ENCODE measurements at regions not wholly inside any gene's neighbourhood (a gene's known extent, or its start where the extent isn't known, plus 50 kb on each side); places are given as distances from the start of the nearest gene placed in this dataset.

GRCh38 chr5:167065794-167066193 lies 1225.7 kb upstream of the WWC1 start:
- Histone ChIP-seq H3K4me1 (ENCODE audit: insufficient read depth, low read length, severe bottlenecking) (no peaks in the 10 kb centered on the region), H2AFZ (ENCODE audit: low read length) (no peak overlapping the region), H3K27ac (ENCODE audit: low read depth, low read length, poor library complexity, severe bottlenecking) (no peak overlapping the region), H4K20me1 (ENCODE audit: insufficient read depth, low read length) (no peaks in the 10 kb centered on the region), H3K9me2 (ENCODE audit: low read depth, low read length) (no peaks in the 10 kb centered on the region), H3K36me3 (ENCODE audit: insufficient read depth, low read length) (no peaks in the 10 kb centered on the region), H3K4me2 (ENCODE audit: low read length) (no peak overlapping the region), H3K4me3 (ENCODE audit: low read depth, low read length, poor library complexity, severe bottlenecking) (no peak overlapping the region), H3K27me3 (ENCODE audit: insufficient read depth, low read length) (no peaks in the 10 kb centered on the region), H3K9me3 (ENCODE audit: low read length) (no peaks in the 10 kb centered on the region), H3K9ac (ENCODE audit: low read length) (no peak overlapping the region), H3F3A (ENCODE audit: insufficient read depth, low read length) (no peaks in the 10 kb centered on the region), H3K79me2 (ENCODE audit: insufficient read depth, low read length) (no peaks in the 10 kb centered on the region)
- no peak for TF ChIP-seq EZH2 (IDR thresholded peaks at IDR 0.05; ENCODE audit: borderline replicate concordance, low read length)
- TF ChIP-seq, protein P1, sequence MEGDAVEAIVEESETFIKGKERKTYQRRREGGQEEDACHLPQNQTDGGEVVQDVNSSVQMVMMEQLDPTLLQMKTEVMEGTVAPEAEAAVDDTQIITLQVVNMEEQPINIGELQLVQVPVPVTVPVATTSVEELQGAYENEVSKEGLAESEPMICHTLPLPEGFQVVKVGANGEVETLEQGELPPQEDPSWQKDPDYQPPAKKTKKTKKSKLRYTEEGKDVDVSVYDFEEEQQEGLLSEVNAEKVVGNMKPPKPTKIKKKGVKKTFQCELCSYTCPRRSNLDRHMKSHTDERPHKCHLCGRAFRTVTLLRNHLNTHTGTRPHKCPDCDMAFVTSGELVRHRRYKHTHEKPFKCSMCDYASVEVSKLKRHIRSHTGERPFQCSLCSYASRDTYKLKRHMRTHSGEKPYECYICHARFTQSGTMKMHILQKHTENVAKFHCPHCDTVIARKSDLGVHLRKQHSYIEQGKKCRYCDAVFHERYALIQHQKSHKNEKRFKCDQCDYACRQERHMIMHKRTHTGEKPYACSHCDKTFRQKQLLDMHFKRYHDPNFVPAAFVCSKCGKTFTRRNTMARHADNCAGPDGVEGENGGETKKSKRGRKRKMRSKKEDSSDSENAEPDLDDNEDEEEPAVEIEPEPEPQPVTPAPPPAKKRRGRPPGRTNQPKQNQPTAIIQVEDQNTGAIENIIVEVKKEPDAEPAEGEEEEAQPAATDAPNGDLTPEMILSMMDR (IDR thresholded peaks at IDR 0.05; ENCODE audit: low read length), result no peak

GRCh38 chr5:167071981-167072610 lies 1219.3 kb upstream of the WWC1 start:
- H3K36me3 ChIP-seq (ENCODE audit: insufficient read depth, low read length), result no peaks in the 10 kb centered on the region
- H2AFZ ChIP-seq (ENCODE audit: low read length), result no peak overlapping the region
- H3K9ac ChIP-seq (ENCODE audit: low read length), result no peak overlapping the region
- no peak for TF ChIP-seq EZH2 (IDR thresholded peaks at IDR 0.05; ENCODE audit: borderline replicate concordance, low read length)
- TF ChIP-seq, protein P1 (IDR thresholded peaks at IDR 0.05; ENCODE audit: low read length), result no peak
- no peaks in the 10 kb centered on the region for H3K27me3 ChIP-seq (ENCODE audit: insufficient read depth, low read length)
- no peaks in the 10 kb centered on the region for H3K4me1 ChIP-seq (ENCODE audit: insufficient read depth, low read length, severe bottlenecking)
- no peaks in the 10 kb centered on the region for H4K20me1 ChIP-seq (ENCODE audit: insufficient read depth, low read length)
- no peak overlapping the region for H3K4me3 ChIP-seq (ENCODE audit: low read depth, low read length, poor library complexity, severe bottlenecking)
- no peaks in the 10 kb centered on the region for H3K79me2 ChIP-seq (ENCODE audit: insufficient read depth, low read length)
- no peaks in the 10 kb centered on the region for H3K9me3 ChIP-seq (ENCODE audit: low read length)
- H3F3A ChIP-seq (ENCODE audit: insufficient read depth, low read length), result no peaks in the 10 kb centered on the region
- no peak overlapping the region for H3K4me2 ChIP-seq (ENCODE audit: low read length)
- no peak overlapping the region for H3K27ac ChIP-seq (ENCODE audit: low read depth, low read length, poor library complexity, severe bottlenecking)
- no peaks in the 10 kb centered on the region for H3K9me2 ChIP-seq (ENCODE audit: low read depth, low read length)

DNA sequence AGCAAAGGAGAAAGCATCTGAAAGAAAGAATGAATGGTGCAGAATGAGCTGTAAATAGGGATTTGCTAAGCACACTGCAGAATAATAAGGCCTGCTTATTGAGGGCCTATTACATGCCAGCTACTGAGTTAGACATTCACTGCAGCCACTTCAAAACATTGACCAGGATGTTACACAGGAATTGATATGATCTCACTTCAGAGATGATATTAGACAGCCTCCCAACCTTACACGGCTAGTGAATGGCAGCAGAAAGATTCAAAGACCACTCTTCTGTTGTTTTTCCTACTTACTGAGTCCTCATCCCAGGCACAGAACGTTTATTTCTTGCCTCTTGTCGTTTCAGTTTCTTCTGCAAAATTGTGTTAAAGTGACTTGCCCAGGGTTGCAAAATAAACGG lies 1209.9 kb upstream of the WWC1 start:
- Histone ChIP-seq H3K4me1 (ENCODE audit: insufficient read depth, low read length, severe bottlenecking) (no peaks in the 10 kb centered on the region), H3K36me3 (ENCODE audit: insufficient read depth, low read length) (no peaks in the 10 kb centered on the region)

More for the DNA sequence above, 1209.9 kb upstream of the WWC1 start:
- Histone ChIP-seq H3F3A (ENCODE audit: insufficient read depth, low read length) (no peaks in the 10 kb centered on the region), H3K27ac (ENCODE audit: low read depth, low read length, poor library complexity, severe bottlenecking) (no peak overlapping the region), H3K9ac (ENCODE audit: low read length) (no peak overlapping the region), H3K79me2 (ENCODE audit: insufficient read depth, low read length) (no peaks in the 10 kb centered on the region), H3K4me3 (ENCODE audit: low read depth, low read length, poor library complexity, severe bottlenecking) (no peak overlapping the region), H3K9me3 (ENCODE audit: low read length) (no peaks in the 10 kb centered on the region), H4K20me1 (ENCODE audit: insufficient read depth, low read length) (no peaks in the 10 kb centered on the region), H2AFZ (ENCODE audit: low read length) (no peak overlapping the region), H3K4me2 (ENCODE audit: low read length) (no peak overlapping the region), H3K9me2 (ENCODE audit: low read depth, low read length) (no peaks in the 10 kb centered on the region), H3K27me3 (ENCODE audit: insufficient read depth, low read length) (no peaks in the 10 kb centered on the region)
- TF ChIP-seq, protein P1 (IDR thresholded peaks at IDR 0.05; ENCODE audit: low read length), result no peak
- TF ChIP-seq EZH2 (IDR thresholded peaks at IDR 0.05; ENCODE audit: borderline replicate concordance, low read length), result no peak
